Liver (tissue), 3 donors: ENCODE measurements at regions not wholly inside any gene's neighbourhood (a gene's known extent, or its start where the extent isn't known, plus 50 kb on each side); places are given as distances from the start of the nearest gene placed in this dataset.
A peak's percentile ranks its signal among the peaks of the same experiment; 100 is the strongest.

Experiments used
- EGR1 ChIP-seq, 2 donors: IDR thresholded peaks; 2 replicates each; pipeline ENCODE4 v1.6.1; 2016 to 2018; ENCODE audit warnings: antibody characterized with exemption in 2 of 2, low read depth in 2 of 2
- FOXA1 ChIP-seq: IDR thresholded peaks from 2 replicates; pipeline ENCODE4 v1.6.1; 2016; ENCODE audit warnings: antibody characterized with exemption
- GABPA ChIP-seq, 2 donors: IDR thresholded peaks in 1 of 2; conservative IDR thresholded peaks in 1 of 2; 2 replicates each; pipeline ENCODE4 v1.6.1; 2016; ENCODE audit warnings: antibody characterized with exemption in 2 of 2, mild to moderate bottlenecking in 1 of 2, moderate library complexity in 1 of 2
- RAD21 ChIP-seq, 2 donors: IDR thresholded peaks; 2 replicates each; pipeline ENCODE4 v1.6.1; 2016; ENCODE audit warnings: antibody characterized with exemption in 2 of 2, mild to moderate bottlenecking in 2 of 2
- RXRA ChIP-seq, 2 donors: IDR thresholded peaks; 2 replicates each; pipeline ENCODE4 v1.6.1; 2017 to 2018; ENCODE audit warnings: antibody characterized with exemption in 2 of 2, mild to moderate bottlenecking in 1 of 2
- SP1 ChIP-seq: IDR thresholded peaks from 2 replicates; pipeline ENCODE4 v1.6.1; 2018; ENCODE audit warnings: antibody characterized with exemption, mild to moderate bottlenecking
- TAF1 ChIP-seq: conservative IDR thresholded peaks from 2 replicates; pipeline ENCODE4 v1.6.1; 2016; ENCODE audit warnings: antibody characterized with exemption, mild to moderate bottlenecking
- YY1 ChIP-seq: IDR thresholded peaks from 2 replicates; pipeline ENCODE4 v1.6.1; 2016; ENCODE audit warnings: antibody characterized with exemption, mild to moderate bottlenecking
- TF ChIP-seq, protein P1 (sequence below): fragments of 150-350 bp; IDR thresholded peaks from 2 replicates; pipeline ENCODE4 v1.5.1; 2017; ENCODE audit warnings: improper control_type of control experiment, low read depth, low read length; ENCODE audit not compliant: missing input control
- TF ChIP-seq, protein P2 (sequence below): IDR thresholded peaks from 2 replicates; pipeline ENCODE4 v1.6.1; 2016; ENCODE audit warnings: antibody characterized with exemption, mild to moderate bottlenecking
- TF ChIP-seq, protein P3 (sequence below): IDR thresholded peaks from 2 replicates; pipeline ENCODE4 v1.6.1; 2016; ENCODE audit warnings: antibody characterized with exemption
- TF ChIP-seq, protein P4 (sequence below): IDR thresholded peaks from 2 replicates; pipeline ENCODE4 v1.6.1; 2016; ENCODE audit warnings: antibody characterized with exemption
- TF ChIP-seq, protein P5 (sequence below): IDR thresholded peaks from 2 replicates; pipeline ENCODE4 v1.6.1; 2016; ENCODE audit warnings: antibody characterized with exemption
- donor health status: healthy.
- donor health status: healthy.

DNA sequence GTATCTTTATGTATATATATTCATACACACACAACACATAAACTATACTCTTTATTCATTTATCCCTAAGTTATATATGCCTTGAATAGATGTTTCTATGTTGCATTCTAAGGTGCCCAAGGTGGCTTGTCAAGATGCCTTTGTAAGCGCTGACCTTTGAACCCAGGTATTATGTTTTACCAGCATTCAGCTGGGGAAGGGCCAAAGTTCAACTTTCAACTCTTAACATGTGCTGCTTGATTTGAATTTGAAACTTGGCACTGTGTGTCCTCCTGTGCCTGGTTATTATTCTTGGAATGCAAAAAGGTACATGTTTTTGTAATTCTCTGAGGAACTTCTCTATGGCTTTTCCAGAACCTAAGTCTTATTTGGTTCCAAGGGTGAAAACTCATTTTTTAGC, 146.5 kb downstream of the EDN1 start:
- peak; percentile 44 to 46 for TF ChIP-seq RXRA (IDR thresholded peaks at IDR 0.05)
- TF ChIP-seq, protein P1, sequence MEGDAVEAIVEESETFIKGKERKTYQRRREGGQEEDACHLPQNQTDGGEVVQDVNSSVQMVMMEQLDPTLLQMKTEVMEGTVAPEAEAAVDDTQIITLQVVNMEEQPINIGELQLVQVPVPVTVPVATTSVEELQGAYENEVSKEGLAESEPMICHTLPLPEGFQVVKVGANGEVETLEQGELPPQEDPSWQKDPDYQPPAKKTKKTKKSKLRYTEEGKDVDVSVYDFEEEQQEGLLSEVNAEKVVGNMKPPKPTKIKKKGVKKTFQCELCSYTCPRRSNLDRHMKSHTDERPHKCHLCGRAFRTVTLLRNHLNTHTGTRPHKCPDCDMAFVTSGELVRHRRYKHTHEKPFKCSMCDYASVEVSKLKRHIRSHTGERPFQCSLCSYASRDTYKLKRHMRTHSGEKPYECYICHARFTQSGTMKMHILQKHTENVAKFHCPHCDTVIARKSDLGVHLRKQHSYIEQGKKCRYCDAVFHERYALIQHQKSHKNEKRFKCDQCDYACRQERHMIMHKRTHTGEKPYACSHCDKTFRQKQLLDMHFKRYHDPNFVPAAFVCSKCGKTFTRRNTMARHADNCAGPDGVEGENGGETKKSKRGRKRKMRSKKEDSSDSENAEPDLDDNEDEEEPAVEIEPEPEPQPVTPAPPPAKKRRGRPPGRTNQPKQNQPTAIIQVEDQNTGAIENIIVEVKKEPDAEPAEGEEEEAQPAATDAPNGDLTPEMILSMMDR = no peak
- TF ChIP-seq, protein P2, sequence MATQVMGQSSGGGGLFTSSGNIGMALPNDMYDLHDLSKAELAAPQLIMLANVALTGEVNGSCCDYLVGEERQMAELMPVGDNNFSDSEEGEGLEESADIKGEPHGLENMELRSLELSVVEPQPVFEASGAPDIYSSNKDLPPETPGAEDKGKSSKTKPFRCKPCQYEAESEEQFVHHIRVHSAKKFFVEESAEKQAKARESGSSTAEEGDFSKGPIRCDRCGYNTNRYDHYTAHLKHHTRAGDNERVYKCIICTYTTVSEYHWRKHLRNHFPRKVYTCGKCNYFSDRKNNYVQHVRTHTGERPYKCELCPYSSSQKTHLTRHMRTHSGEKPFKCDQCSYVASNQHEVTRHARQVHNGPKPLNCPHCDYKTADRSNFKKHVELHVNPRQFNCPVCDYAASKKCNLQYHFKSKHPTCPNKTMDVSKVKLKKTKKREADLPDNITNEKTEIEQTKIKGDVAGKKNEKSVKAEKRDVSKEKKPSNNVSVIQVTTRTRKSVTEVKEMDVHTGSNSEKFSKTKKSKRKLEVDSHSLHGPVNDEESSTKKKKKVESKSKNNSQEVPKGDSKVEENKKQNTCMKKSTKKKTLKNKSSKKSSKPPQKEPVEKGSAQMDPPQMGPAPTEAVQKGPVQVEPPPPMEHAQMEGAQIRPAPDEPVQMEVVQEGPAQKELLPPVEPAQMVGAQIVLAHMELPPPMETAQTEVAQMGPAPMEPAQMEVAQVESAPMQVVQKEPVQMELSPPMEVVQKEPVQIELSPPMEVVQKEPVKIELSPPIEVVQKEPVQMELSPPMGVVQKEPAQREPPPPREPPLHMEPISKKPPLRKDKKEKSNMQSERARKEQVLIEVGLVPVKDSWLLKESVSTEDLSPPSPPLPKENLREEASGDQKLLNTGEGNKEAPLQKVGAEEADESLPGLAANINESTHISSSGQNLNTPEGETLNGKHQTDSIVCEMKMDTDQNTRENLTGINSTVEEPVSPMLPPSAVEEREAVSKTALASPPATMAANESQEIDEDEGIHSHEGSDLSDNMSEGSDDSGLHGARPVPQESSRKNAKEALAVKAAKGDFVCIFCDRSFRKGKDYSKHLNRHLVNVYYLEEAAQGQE = no peak
- peak in 1 of 2 donors; percentile 16 for TF ChIP-seq RAD21 (IDR thresholded peaks at IDR 0.05)
- TF ChIP-seq EGR1 (IDR thresholded peaks at IDR 0.05; ENCODE audit: low read depth in 2 of 2) = no peak
- TF ChIP-seq FOXA1 = no peak
- TF ChIP-seq, protein P3, sequence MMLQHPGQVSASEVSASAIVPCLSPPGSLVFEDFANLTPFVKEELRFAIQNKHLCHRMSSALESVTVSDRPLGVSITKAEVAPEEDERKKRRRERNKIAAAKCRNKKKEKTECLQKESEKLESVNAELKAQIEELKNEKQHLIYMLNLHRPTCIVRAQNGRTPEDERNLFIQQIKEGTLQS = no peak
- TF ChIP-seq, protein P4, sequence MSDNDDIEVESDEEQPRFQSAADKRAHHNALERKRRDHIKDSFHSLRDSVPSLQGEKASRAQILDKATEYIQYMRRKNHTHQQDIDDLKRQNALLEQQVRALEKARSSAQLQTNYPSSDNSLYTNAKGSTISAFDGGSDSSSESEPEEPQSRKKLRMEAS = peak; percentile 30
- no peak for TF ChIP-seq TAF1
- TF ChIP-seq, protein P5, sequence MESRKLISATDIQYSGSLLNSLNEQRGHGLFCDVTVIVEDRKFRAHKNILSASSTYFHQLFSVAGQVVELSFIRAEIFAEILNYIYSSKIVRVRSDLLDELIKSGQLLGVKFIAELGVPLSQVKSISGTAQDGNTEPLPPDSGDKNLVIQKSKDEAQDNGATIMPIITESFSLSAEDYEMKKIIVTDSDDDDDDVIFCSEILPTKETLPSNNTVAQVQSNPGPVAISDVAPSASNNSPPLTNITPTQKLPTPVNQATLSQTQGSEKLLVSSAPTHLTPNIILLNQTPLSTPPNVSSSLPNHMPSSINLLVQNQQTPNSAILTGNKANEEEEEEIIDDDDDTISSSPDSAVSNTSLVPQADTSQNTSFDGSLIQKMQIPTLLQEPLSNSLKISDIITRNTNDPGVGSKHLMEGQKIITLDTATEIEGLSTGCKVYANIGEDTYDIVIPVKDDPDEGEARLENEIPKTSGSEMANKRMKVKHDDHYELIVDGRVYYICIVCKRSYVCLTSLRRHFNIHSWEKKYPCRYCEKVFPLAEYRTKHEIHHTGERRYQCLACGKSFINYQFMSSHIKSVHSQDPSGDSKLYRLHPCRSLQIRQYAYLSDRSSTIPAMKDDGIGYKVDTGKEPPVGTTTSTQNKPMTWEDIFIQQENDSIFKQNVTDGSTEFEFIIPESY = no peak
- peak; percentile 37 for TF ChIP-seq SP1
- TF ChIP-seq GABPA (IDR thresholded peaks at IDR 0.05 in 1 of 2, conservative IDR thresholded peaks at IDR 0.05 in 1 of 2) = no peak
- no peak for TF ChIP-seq YY1
